Lower lobe of right lung (tissue), 2 donors: ENCODE measurements at regions not wholly inside any gene's neighbourhood (a gene's known extent, or its start where the extent isn't known, plus 50 kb on each side); places are given as distances from the start of the nearest gene placed in this dataset.

Experiments used
- ATAC-seq, 2 donors: fragments of 200-7000 bp; cut with Tn5 transposase; one replicate each; pipeline ENCODE4 v1.9.1; 2020 to 2022; ENCODE audit warnings: mild to moderate bottlenecking in 2 of 2, moderate library complexity in 2 of 2
- DNase-seq: peaks from one replicate; pipeline ENCODE4 v3.0.0-alpha.2; 2020
- H3K27ac ChIP-seq: fragments of 200-600 bp; one replicate; pipeline ENCODE4 v1.8.0; 2022
- H3K27me3 ChIP-seq: fragments of 200-600 bp; one replicate; pipeline ENCODE4 v1.8.0; 2022; ENCODE audit warnings: low read depth
- H3K36me3 ChIP-seq: fragments of 200-600 bp; one replicate; pipeline ENCODE4 v1.8.0; 2022; ENCODE audit warnings: mild to moderate bottlenecking
- H3K4me1 ChIP-seq: fragments of 200-600 bp; one replicate; pipeline ENCODE4 v1.8.0; 2022
- H3K4me3 ChIP-seq: fragments of 200-600 bp; one replicate; pipeline ENCODE4 v1.8.0; 2022; ENCODE audit warnings: mild to moderate bottlenecking
- H3K9me3 ChIP-seq: fragments of 200-600 bp; one replicate; pipeline ENCODE4 v1.8.0; 2022
- intact Hi-C: fragments of 100-400 bp; cut with DNase I; formaldehyde crosslinking; loops from one replicate; pipeline ENCODE4 v1.11.0; 2022
- TF ChIP-seq, protein P1 (sequence below): fragments of 200-600 bp; IDR thresholded peaks from one replicate; pipeline ENCODE4 v1.8.0; 2022; ENCODE audit warnings: antibody characterized with exemption, mild to moderate bottlenecking
- donor health status: DM: no; HTN: yes; CAD: no; lungs with severe emphysema.

DNA sequence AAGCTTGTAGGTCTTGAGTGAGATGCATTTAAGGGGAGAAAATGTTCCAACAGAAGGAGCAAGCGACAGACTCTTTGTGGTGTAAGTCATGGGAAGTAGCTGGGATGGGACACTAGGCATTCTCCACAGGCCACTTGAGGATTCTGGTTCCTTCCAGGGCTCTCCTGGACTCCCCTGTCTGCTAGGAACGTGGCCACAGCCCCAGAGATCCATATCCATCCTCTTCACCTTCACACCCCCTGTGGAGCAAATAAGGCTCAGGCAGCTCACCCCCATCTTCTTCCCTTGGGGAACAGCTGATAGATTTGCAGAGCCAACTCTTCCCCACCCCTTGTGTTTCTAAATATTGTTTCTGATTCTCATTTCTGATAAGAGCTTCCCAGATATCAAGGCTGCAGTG, 482.6 kb upstream of the MKI67 start:
- Histone ChIP-seq H3K9me3 (no peaks in the 10 kb centered on the region), H3K4me1 (no peaks in the 10 kb centered on the region), H3K27me3 (no peaks in the 10 kb centered on the region), H3K27ac (no peak overlapping the region), H3K36me3 (no peaks in the 10 kb centered on the region), H3K4me3 (no peak overlapping the region)
- ATAC-seq = no peak
- intact Hi-C loops = no loop called here
- no peak for DNase-seq
- TF ChIP-seq, protein P1, sequence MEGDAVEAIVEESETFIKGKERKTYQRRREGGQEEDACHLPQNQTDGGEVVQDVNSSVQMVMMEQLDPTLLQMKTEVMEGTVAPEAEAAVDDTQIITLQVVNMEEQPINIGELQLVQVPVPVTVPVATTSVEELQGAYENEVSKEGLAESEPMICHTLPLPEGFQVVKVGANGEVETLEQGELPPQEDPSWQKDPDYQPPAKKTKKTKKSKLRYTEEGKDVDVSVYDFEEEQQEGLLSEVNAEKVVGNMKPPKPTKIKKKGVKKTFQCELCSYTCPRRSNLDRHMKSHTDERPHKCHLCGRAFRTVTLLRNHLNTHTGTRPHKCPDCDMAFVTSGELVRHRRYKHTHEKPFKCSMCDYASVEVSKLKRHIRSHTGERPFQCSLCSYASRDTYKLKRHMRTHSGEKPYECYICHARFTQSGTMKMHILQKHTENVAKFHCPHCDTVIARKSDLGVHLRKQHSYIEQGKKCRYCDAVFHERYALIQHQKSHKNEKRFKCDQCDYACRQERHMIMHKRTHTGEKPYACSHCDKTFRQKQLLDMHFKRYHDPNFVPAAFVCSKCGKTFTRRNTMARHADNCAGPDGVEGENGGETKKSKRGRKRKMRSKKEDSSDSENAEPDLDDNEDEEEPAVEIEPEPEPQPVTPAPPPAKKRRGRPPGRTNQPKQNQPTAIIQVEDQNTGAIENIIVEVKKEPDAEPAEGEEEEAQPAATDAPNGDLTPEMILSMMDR = no peak

DNA sequence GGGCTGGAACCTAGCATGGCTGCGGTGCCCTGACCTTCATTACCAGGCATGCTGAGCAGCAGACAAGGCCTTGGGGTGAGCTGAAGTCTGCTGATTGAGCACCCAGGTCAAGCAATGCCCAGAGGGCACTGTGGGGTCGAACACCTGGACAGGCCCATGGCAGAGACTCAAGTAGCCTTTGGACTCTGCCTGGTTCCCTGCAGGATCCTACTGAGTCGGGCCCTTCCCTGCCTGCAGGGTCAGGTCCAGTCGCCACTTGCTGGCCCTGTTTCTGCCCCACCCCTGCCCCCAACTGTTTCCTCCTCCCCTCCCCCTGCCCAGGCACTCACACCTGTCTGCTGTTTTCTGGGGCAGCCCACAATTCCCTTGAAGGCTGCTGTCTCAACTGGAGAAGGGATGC, 483.2 kb upstream of the MKI67 start:
- H3K9me3 ChIP-seq = no peaks in the 10 kb centered on the region
- ATAC-seq (no peak), DNase-seq (no peak)
- H3K27me3 ChIP-seq = no peaks in the 10 kb centered on the region
- intact Hi-C loops = no loop called here
- H3K36me3 ChIP-seq = no peaks in the 10 kb centered on the region
- TF ChIP-seq, protein P1 = no peak
- H3K4me3 ChIP-seq = no peak overlapping the region
- no peak overlapping the region for H3K27ac ChIP-seq
- H3K4me1 ChIP-seq = no peaks in the 10 kb centered on the region

DNA sequence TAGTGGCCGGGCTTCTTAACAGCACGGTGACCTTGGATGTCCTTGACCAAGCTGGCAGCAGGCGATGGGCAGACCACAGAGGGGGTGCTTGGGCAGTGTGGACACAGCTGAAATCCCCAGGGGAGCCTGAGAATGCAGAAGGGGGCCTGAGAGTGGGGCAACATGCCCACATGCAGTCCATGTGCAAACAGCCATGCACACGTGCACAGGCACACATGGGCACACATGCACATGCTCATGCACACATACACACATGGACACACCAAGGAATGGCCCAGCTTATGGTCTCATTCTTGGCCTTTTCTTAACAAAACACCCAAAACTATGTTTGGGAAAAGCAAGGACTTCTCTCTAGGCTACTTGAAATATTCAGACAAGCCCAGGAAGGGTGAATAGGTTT, 483.9 kb upstream of the MKI67 start:
- ATAC-seq (no peak), DNase-seq (no peak)
- H3K4me1 ChIP-seq = no peaks in the 10 kb centered on the region
- no peak overlapping the region for H3K27ac ChIP-seq
- intact Hi-C loops = no loop called here
- H3K27me3 ChIP-seq = no peaks in the 10 kb centered on the region
- H3K9me3 ChIP-seq = no peaks in the 10 kb centered on the region
- no peaks in the 10 kb centered on the region for H3K36me3 ChIP-seq
- H3K4me3 ChIP-seq = no peak overlapping the region
- TF ChIP-seq, protein P1 = no peak

DNA sequence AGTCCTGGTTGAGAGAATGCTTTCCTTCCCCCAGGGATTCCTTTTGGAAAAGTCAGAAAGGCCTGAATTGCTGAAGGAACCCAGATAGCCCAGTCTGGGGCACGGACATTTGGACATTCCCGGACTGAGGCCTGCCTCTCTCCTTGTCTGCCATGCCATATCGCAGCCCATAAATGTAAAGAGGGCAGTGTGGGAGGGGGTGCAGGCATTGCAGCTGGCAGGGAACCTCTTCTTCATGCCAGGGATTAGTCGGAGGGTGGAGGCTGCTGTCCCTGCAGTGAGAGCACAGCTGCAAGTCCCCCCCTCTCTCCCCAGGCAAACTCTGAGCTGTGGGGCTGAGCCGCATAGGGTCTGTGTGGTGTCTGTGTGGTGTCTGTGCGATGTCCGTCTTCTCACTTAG, 486.0 kb upstream of the MKI67 start:
- H3K4me3 ChIP-seq = no peak overlapping the region
- intact Hi-C loops = no loop called here
- H3K9me3 ChIP-seq = no peaks in the 10 kb centered on the region
- no peaks in the 10 kb centered on the region for H3K4me1 ChIP-seq
- no peak for DNase-seq
- H3K27me3 ChIP-seq = no peaks in the 10 kb centered on the region
- TF ChIP-seq, protein P1 = no peak
- ATAC-seq = no peak
- no peaks in the 10 kb centered on the region for H3K36me3 ChIP-seq
- no peak overlapping the region for H3K27ac ChIP-seq

DNA sequence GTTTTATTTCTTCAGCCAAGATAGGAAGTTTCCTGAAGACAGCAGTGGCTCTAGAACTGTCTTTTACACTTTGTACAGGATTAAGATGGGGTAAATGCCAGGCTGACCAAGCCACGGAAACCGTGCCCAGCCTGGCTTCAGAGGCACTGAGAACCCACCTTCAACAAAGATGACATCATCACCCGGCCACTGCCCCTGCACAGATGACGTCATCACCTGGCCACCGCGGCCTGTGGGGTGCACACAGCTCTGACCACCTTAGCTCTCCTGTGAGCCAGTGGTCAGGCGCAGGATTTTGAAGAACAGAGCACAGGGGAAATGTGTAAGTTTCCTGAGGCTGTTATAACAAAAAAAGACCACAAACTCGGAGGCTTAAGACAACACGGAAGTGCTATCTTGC, 486.4 kb upstream of the MKI67 start:
- H3K9me3 ChIP-seq = no peaks in the 10 kb centered on the region
- no peak overlapping the region for H3K27ac ChIP-seq
- ATAC-seq = no peak
- H3K4me3 ChIP-seq = no peak overlapping the region
- no peak for DNase-seq
- H3K27me3 ChIP-seq = no peaks in the 10 kb centered on the region
- TF ChIP-seq, protein P1 = no peak
- no peaks in the 10 kb centered on the region for H3K36me3 ChIP-seq
- intact Hi-C loops = no loop called here
- H3K4me1 ChIP-seq = no peaks in the 10 kb centered on the region

DNA sequence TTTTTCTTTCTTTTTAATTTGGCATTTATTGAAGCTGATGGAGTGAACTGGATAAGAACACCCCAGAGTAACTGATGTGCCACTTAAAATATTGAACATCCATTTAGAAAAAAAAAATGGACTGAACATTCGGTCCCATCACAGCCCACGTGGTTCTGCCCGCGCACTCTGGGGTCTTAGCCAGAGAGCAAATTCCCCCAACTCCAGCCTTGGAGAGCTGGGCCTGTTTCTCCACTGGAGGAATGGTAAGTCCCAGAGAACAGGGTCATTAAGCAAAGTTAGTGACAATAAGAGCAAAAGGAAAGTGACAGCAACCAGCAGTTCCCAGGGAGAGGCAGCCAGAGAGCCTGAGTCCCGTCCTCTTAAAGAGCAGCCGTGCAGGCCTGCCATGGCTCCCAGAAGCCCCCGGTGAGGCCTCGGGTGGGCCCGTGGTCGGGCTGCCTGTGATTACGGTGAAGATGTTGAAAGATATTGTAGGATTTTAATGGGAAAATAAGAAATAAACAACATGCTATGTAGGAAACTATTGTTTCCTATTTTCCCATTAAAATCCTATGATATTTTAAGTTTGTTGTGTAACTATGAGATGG, 487.9 kb upstream of the MKI67 start:
- intact Hi-C loops = no loop called here

More for the DNA sequence above, 487.9 kb upstream of the MKI67 start:
- TF ChIP-seq, protein P1 = no peak
- no peaks in the 10 kb centered on the region for H3K9me3 ChIP-seq
- H3K4me3 ChIP-seq = no peak overlapping the region
- no peaks in the 10 kb centered on the region for H3K27me3 ChIP-seq
- H3K36me3 ChIP-seq = no peaks in the 10 kb centered on the region
- H3K27ac ChIP-seq = no peak overlapping the region
- no peaks in the 10 kb centered on the region for H3K4me1 ChIP-seq
- ATAC-seq (no peak), DNase-seq (no peak)
